ENCODE measurements at regions not wholly inside any gene's neighbourhood (a gene's known extent, or its start where the extent isn't known, plus 50 kb on each side); places are given as distances from the start of the nearest gene placed in this dataset.
"Not testable (repeated sequence)": the region's sequence is repeated elsewhere in the genome, so short reads cannot be mapped to it uniquely, and the experiment has no call there.

- FAIRE-seq = not testable (repeated sequence)
- no CpG with 5 or more reads among the region's 12 CpGs for WGBS, 2 donors
Measured at GRCh38 chrY:18176118-18176517, 150.5 kb downstream of the CDY2A start.

GRCh38 chrY:18188982-18189683, 163.5 kb downstream of the CDY2A start:
- intact Hi-C loops (cut with DNase I); ATAC-seq; DNase-seq; H3K9me3 ChIP-seq; H3K27me3 ChIP-seq; H3K36me3 ChIP-seq; H3K27ac ChIP-seq; H3K4me1 ChIP-seq; H3K4me3 ChIP-seq; FAIRE-seq: not testable (repeated sequence)
- no CpG with 5 or more reads among the region's 2 CpGs for WGBS, 2 donors

More at GRCh38 chrY:18176118-18176517, 150.5 kb downstream of the CDY2A start:
- H3K27ac ChIP-seq; ATAC-seq; H3K36me3 ChIP-seq; H3K9me3 ChIP-seq; DNase-seq; intact Hi-C loops (cut with DNase I); H3K4me1 ChIP-seq; H3K27me3 ChIP-seq; H3K4me3 ChIP-seq: not testable (repeated sequence)

- H3K36me3 ChIP-seq; H3K4me1 ChIP-seq; intact Hi-C loops (cut with DNase I); H3K27ac ChIP-seq; H3K9me3 ChIP-seq; H3K4me3 ChIP-seq; H3K27me3 ChIP-seq; FAIRE-seq; ATAC-seq; DNase-seq: not testable (repeated sequence)
Measured at GRCh38 chrY:18237580-18237979, 212.0 kb downstream of the CDY2A start.

- no CpG with 5 or more reads among the region's 4 CpGs for WGBS, 2 donors
- intact Hi-C loops (cut with DNase I); H3K9me3 ChIP-seq; ATAC-seq; H3K4me1 ChIP-seq; H3K27me3 ChIP-seq; H3K27ac ChIP-seq; H3K36me3 ChIP-seq; FAIRE-seq; H3K4me3 ChIP-seq; DNase-seq: not testable (repeated sequence)
Measured at GRCh38 chrY:18262562-18262961, 237.0 kb downstream of the CDY2A start.

GRCh38 chrY:18271126-18271525, 245.5 kb downstream of the CDY2A start:
- no CpG with 5 or more reads among the region's 3 CpGs for WGBS, 2 donors
- FAIRE-seq; DNase-seq; H3K27ac ChIP-seq; ATAC-seq; H3K4me1 ChIP-seq; intact Hi-C loops (cut with DNase I); H3K36me3 ChIP-seq; H3K27me3 ChIP-seq; H3K9me3 ChIP-seq; H3K4me3 ChIP-seq: not testable (repeated sequence)

- DNase-seq; H3K36me3 ChIP-seq; H3K4me1 ChIP-seq; FAIRE-seq; ATAC-seq; H3K27ac ChIP-seq; H3K27me3 ChIP-seq; H3K9me3 ChIP-seq; H3K4me3 ChIP-seq; intact Hi-C loops (cut with DNase I): not testable (repeated sequence)
- WGBS, 2 donors = no CpG with 5 or more reads among the region's 8 CpGs
Measured at GRCh38 chrY:18294353-18294752, 252.2 kb upstream of the HSFY1 start.

- H3K36me3 ChIP-seq; ATAC-seq; H3K4me3 ChIP-seq; H3K9me3 ChIP-seq; DNase-seq; intact Hi-C loops (cut with DNase I); H3K4me1 ChIP-seq; H3K27ac ChIP-seq; H3K27me3 ChIP-seq; FAIRE-seq: not testable (repeated sequence)
- no CpG with 5 or more reads among the region's 4 CpGs for WGBS, 2 donors
Measured at GRCh38 chrY:18298461-18298860, 248.1 kb upstream of the HSFY1 start.

- ATAC-seq = not testable (repeated sequence)
Measured at GRCh38 chrY:18306344-18306743, 240.2 kb upstream of the HSFY1 start.

GRCh38 chrY:18311853-18312252, 234.7 kb upstream of the HSFY1 start:
- DNase-seq; ATAC-seq; H3K4me3 ChIP-seq; H3K36me3 ChIP-seq; H3K4me1 ChIP-seq; H3K27me3 ChIP-seq; FAIRE-seq; H3K9me3 ChIP-seq; intact Hi-C loops (cut with DNase I); H3K27ac ChIP-seq: not testable (repeated sequence)
- WGBS, 2 donors = no CpG with 5 or more reads among the region's 5 CpGs

More at GRCh38 chrY:18306344-18306743, 240.2 kb upstream of the HSFY1 start:
- H3K4me1 ChIP-seq; H3K36me3 ChIP-seq; DNase-seq; H3K27me3 ChIP-seq; FAIRE-seq; H3K27ac ChIP-seq; H3K9me3 ChIP-seq; intact Hi-C loops (cut with DNase I); H3K4me3 ChIP-seq: not testable (repeated sequence)
- WGBS, 2 donors = no CpG with 5 or more reads among the region's 4 CpGs

- H3K36me3 ChIP-seq; FAIRE-seq; DNase-seq; intact Hi-C loops (cut with DNase I); ATAC-seq; H3K27me3 ChIP-seq; H3K4me1 ChIP-seq; H3K27ac ChIP-seq; H3K9me3 ChIP-seq; H3K4me3 ChIP-seq: not testable (repeated sequence)
- no CpG with 5 or more reads among the region's 37 CpGs for WGBS, 2 donors
Measured at GRCh38 chrY:18325499-18326279, 220.8 kb upstream of the HSFY1 start.

GRCh38 chrY:18326280-18326875, 220.1 kb upstream of the HSFY1 start:
- H3K4me3 ChIP-seq; DNase-seq; H3K36me3 ChIP-seq; H3K9me3 ChIP-seq; FAIRE-seq; intact Hi-C loops (cut with DNase I); ATAC-seq; H3K4me1 ChIP-seq; H3K27ac ChIP-seq; H3K27me3 ChIP-seq: not testable (repeated sequence)
- WGBS, 2 donors = no CpG with 5 or more reads among the region's 29 CpGs

GRCh38 chrY:18342496-18342895, 204.0 kb upstream of the HSFY1 start:
- H3K9me3 ChIP-seq; H3K4me3 ChIP-seq; intact Hi-C loops (cut with DNase I); DNase-seq; H3K27ac ChIP-seq; ATAC-seq; FAIRE-seq; H3K36me3 ChIP-seq; H3K27me3 ChIP-seq; H3K4me1 ChIP-seq: not testable (repeated sequence)
- no CpG with 5 or more reads among the region's 21 CpGs for WGBS, 2 donors

Measured in pancreas (tissue), 10 donors.